ENCODE measurements at regions not wholly inside any gene's neighbourhood (a gene's known extent, or its start where the extent isn't known, plus 50 kb on each side); places are given as distances from the start of the nearest gene placed in this dataset.

DNA sequence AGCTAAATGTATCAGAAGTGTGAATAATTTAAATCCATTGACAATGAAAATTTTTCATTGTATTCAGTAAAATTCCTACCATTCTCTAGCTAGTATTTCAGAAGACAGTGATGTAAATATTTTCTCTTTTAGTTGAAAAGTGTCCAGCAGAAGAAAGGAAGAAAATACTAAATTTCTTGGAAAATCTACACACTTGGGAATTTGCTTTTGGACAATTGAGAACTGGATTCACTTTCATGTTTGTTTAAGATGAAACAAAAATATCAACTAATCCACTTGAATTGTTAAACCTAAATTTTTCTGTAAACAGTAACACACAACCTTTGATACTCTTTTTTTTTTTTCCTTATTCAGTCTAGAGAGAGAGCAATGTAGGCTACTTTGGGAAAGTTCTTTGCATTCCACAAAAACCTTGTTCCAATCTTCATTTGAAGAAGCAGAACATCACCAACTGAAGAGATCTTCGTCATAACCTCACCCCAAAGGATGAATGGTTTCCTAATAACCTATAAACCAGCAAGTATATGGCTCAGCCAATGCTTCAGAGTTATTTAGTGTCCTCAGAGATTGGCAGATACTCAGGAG lies 155.1 kb upstream of the GORAB start:
- Histone ChIP-seq H3K27ac (ENCODE audit: low read length in 2 of 2) (no peak overlapping the region), H3K9me3 (ENCODE audit: control extremely low read depth in 1 of 3, control insufficient read depth in 2 of 3, insufficient read depth in 1 of 3, low read length in 2 of 3) (peaks cover 0 to 4% (median 0%) of the 10 kb centered on the region in 3 donors), H3K4me2 (replicated peaks; ENCODE audit: low read depth, low read length, poor library complexity, severe bottlenecking) (no peak overlapping the region), H4K20me1 (ENCODE audit: control insufficient read depth, insufficient read depth, low read length, poor library complexity, severe bottlenecking) (no peaks in the 10 kb centered on the region), H3K4me3 (ENCODE audit: control extremely low read depth in 1 of 5, extremely low read depth in 1 of 5, insufficient read depth in 1 of 5, low read depth in 2 of 5, low read length in 4 of 5) (no peak overlapping the region), H3K4me1 (ENCODE audit: control insufficient read depth in 2 of 2, insufficient read depth in 2 of 2, low read length in 2 of 2) (no peaks in the 10 kb centered on the region), H3K27me3 (replicated peaks in 1 of 4; ENCODE audit: control extremely low read depth in 1 of 4, control insufficient read depth in 3 of 4, insufficient read depth in 4 of 4, low read length in 3 of 4) (no peaks in the 10 kb centered on the region), H3K79me2 (ENCODE audit: control insufficient read depth, insufficient read depth, low read length) (no peaks in the 10 kb centered on the region), H3K36me3 (replicated peaks in 1 of 2; ENCODE audit: control extremely low read depth in 1 of 2, control insufficient read depth in 1 of 2, extremely low read depth in 1 of 2, insufficient read depth in 2 of 2, low read length in 1 of 2) (no peaks in the 10 kb centered on the region), H3K9ac (ENCODE audit: low read length) (no peak overlapping the region), H2AFZ (ENCODE audit: insufficient read depth, low read depth, low read length, poor library complexity, severe bottlenecking) (no peak overlapping the region)
- CTCF ChIA-PET, result no interaction called here
- WGBS (ENCODE audit: insufficient coverage), result no CpG with 5 or more reads among the region's 1 CpG
- H3K27me3 Mint-ChIP-seq, result peaks cover 3% of the 10 kb centered on the region
- DNase-seq, result no peak
- POLR2A ChIA-PET, result no interaction called here
- ATAC-seq (ENCODE audit: low read depth), result no peak
- H3K4me3 Mint-ChIP-seq, result no peak overlapping the region
- no peaks in the 10 kb centered on the region for H3K4me1 Mint-ChIP-seq
- no peak overlapping the region for H3K27ac Mint-ChIP-seq
- intact Hi-C loops (cut with micrococcal nuclease), result no loop called here
- H3K9me3 Mint-ChIP-seq (ENCODE audit: insufficient read depth), result peaks cover 3% of the 10 kb centered on the region
- no peak for TF ChIP-seq EZH2 (IDR thresholded peaks at IDR 0.05; ENCODE audit: borderline replicate concordance, insufficient read depth, low read depth, low read length, poor library complexity, severe bottlenecking)
- TF ChIP-seq, protein P1, sequence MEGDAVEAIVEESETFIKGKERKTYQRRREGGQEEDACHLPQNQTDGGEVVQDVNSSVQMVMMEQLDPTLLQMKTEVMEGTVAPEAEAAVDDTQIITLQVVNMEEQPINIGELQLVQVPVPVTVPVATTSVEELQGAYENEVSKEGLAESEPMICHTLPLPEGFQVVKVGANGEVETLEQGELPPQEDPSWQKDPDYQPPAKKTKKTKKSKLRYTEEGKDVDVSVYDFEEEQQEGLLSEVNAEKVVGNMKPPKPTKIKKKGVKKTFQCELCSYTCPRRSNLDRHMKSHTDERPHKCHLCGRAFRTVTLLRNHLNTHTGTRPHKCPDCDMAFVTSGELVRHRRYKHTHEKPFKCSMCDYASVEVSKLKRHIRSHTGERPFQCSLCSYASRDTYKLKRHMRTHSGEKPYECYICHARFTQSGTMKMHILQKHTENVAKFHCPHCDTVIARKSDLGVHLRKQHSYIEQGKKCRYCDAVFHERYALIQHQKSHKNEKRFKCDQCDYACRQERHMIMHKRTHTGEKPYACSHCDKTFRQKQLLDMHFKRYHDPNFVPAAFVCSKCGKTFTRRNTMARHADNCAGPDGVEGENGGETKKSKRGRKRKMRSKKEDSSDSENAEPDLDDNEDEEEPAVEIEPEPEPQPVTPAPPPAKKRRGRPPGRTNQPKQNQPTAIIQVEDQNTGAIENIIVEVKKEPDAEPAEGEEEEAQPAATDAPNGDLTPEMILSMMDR (IDR thresholded peaks at IDR 0.05), result no peak

DNA sequence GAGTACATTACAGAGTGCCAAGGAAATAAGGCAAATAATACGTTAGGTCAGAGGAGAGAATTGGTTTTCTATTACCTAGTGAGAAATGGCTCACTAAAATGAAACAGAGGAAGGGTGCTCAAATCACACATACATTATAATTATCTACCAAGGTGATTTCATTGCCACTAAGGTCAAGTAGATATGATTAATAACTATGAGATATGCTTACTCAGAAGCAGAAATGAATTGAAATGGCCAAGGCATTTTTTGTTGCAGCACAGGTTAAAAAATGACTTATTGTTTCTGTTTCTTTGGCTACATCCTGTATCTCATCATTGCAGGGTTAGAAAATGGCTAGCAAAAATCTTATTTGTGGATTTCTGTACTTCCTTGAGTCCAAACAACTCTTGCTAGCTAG lies 154.5 kb upstream of the GORAB start:
- TF ChIP-seq, protein P1 (IDR thresholded peaks at IDR 0.05), result no peak
- no peak for TF ChIP-seq EZH2 (IDR thresholded peaks at IDR 0.05; ENCODE audit: borderline replicate concordance, insufficient read depth, low read depth, low read length, poor library complexity, severe bottlenecking)
- Histone ChIP-seq H3K27me3 (replicated peaks in 1 of 4; ENCODE audit: control extremely low read depth in 1 of 4, control insufficient read depth in 3 of 4, insufficient read depth in 4 of 4, low read length in 3 of 4) (no peaks in the 10 kb centered on the region), H3K4me1 (ENCODE audit: control insufficient read depth in 2 of 2, insufficient read depth in 2 of 2, low read length in 2 of 2) (no peaks in the 10 kb centered on the region), H3K4me3 (ENCODE audit: control extremely low read depth in 1 of 5, extremely low read depth in 1 of 5, insufficient read depth in 1 of 5, low read depth in 2 of 5, low read length in 4 of 5) (no peak overlapping the region), H3K9me3 (ENCODE audit: control extremely low read depth in 1 of 3, control insufficient read depth in 2 of 3, insufficient read depth in 1 of 3, low read length in 2 of 3) (peaks cover 0 to 4% (median 0%) of the 10 kb centered on the region in 3 donors), H3K27ac (ENCODE audit: low read length in 2 of 2) (no peak overlapping the region), H3K4me2 (replicated peaks; ENCODE audit: low read depth, low read length, poor library complexity, severe bottlenecking) (no peak overlapping the region), H4K20me1 (ENCODE audit: control insufficient read depth, insufficient read depth, low read length, poor library complexity, severe bottlenecking) (no peaks in the 10 kb centered on the region), H3K9ac (ENCODE audit: low read length) (no peak overlapping the region), H3K79me2 (ENCODE audit: control insufficient read depth, insufficient read depth, low read length) (no peaks in the 10 kb centered on the region), H3K36me3 (replicated peaks in 1 of 2; ENCODE audit: control extremely low read depth in 1 of 2, control insufficient read depth in 1 of 2, extremely low read depth in 1 of 2, insufficient read depth in 2 of 2, low read length in 1 of 2) (no peaks in the 10 kb centered on the region), H2AFZ (ENCODE audit: insufficient read depth, low read depth, low read length, poor library complexity, severe bottlenecking) (no peak overlapping the region)
- peaks cover 3% of the 10 kb centered on the region for H3K27me3 Mint-ChIP-seq
- ATAC-seq (ENCODE audit: low read depth) (no peak), DNase-seq (no peak)
- H3K4me1 Mint-ChIP-seq, result no peaks in the 10 kb centered on the region
- no peak overlapping the region for H3K4me3 Mint-ChIP-seq
- intact Hi-C loops (cut with micrococcal nuclease), result no loop called here
- H3K27ac Mint-ChIP-seq, result no peak overlapping the region
- H3K9me3 Mint-ChIP-seq (ENCODE audit: insufficient read depth), result peaks cover 3% of the 10 kb centered on the region
- ChIA-PET POLR2A (no interaction called here), CTCF (no interaction called here)
- WGBS (ENCODE audit: insufficient coverage), result no CpG with 5 or more reads among the region's 1 CpG

Data from B cell (primary cell).